NCI-H446 treated with DMSO at 0.1 percent for 48 hours (cell line): ENCODE measurements at regions not wholly inside any gene's neighbourhood (a gene's known extent, or its start where the extent isn't known, plus 50 kb on each side); places are given as distances from the start of the nearest gene placed in this dataset.
"Not testable (repeated sequence)": the region's sequence is repeated elsewhere in the genome, so short reads cannot be mapped to it uniquely, and the experiment has no call there.

Experiments used
- DNase-seq: peaks from one replicate; lab custom pipeline; 2025; lab: John Stamatoyannopoulos, UW

DNA sequence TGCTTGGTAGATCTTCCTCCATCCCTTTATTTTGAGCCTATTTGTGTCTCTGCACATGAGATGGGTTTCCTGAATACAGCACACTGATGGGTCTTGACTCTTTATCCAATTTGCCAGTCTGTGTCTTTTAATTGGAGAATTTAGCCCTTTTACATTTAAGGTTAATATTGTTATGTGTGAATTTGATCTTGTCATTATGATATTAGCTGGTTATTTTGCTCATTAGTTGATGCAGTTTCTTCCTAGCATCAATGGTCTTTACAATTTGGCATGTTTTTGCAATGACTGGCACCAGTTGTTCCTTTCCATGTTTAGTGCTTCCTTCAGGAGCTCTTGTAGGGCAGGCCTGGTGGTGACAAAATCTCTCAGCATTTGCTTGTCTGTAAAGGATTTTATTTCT, 72.4 kb downstream of the HNRNPD start:
- DNase-seq = not testable (repeated sequence)

GRCh38 chr4:82293304-82293703, 80.5 kb downstream of the HNRNPD start:
- DNase-seq = no peak

- no peak for DNase-seq
These were observed 86.1 kb downstream of the HNRNPD start for GRCh38 chr4:82287720-82288119.

DNA sequence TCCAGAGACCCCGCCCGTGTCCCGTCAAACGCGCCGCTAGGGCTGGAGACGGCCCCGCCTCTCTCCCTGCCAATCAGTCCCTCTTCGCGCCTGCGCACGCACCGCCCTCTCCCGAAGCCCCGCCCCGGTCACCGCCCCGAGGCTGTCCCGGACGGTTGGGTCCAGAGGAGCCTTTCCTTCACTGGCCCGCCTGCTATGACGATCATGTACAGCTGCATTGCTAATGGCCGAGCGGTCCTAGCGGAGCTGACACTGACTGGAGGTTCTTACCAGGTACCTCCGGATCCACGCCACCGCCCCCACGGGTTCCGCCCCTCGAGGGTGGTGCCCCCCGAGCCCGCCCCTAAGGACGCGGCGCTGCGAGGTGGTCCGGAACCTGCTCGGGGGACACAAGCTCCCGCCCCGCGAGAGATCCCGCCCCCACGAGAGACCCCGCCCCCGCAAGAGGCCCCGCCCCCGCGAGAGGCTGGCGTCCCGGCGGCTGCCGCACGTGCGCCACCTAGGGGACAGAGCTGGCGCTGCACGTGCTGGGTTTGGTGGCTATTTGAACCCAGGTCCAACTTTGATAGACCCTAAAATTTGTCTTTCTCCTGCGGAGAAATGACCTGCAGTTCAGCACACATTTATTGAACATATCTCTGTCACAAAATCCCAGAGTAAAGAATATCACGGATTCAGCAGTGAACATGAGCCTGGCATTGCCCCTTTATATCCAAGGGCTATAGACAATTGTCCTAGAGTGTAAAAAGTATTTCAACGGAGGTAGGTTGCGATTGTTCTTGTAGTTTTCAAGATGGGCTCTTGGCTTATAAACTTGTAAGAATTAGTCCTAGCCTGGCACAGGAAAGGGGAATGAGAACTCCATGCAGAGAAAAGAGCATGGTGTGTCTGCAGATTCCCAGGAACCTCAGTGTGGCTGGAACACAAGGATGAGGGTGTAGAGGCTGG, 88.7 kb downstream of the HNRNPD start:
- peak; percentile 98 for DNase-seq

DNA sequence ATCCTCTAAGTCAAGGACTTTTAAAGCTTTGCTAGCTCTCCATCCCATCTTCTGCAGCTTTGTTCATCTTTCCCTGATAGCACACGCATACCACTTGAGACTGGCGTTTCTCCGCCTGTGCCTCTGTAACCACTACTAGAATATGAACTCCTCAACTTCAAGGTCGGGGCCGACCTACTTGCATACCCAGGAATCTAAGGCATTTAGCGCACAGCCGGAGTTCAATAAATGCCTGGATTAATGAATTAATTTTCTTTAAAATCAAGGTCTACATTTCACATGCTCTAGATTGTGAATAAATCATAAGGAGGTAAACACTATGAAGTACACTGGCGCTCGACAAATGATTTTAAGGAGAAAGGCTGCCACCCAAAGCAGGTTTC, 89.3 kb downstream of the HNRNPD start:
- DNase-seq = no peak

DNA sequence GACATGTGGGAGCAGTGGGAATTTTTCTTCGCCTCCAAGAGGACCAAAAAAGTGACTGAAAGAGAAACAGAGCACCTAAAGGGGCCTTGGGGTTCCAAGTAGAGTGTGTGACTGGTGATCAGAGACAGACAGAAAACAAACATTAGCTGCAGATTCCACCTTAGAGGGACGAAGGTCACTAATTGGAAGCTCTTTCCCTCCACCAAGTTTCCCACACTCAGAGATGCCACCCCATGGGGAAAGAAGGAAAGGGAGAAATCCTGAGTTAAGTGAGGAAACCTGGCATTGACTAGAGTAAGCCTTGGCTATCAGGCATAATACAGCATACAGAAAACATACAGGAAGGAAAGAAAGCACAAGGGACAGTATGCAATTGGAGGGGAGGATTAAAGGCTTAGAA, 90.9 kb downstream of the HNRNPD start:
- DNase-seq = no peak

DNA sequence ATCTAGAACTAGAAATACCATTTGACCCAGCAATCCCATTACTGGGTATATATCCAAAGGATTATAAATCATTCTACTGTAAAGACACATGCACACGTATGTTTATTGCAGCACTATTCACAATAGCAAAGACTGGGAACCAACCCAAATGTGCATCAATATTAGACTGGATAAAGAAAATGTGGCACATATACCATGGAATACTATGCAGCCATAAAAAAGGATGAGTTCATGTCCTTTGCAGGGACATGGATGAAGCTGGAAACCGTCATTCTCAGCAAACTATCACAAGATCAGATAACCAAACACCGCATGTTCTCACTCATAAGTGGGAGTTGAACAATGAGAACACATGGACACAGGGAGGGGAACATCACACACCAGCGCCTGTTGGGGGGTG, 94.2 kb downstream of the HNRNPD start:
- DNase-seq = not testable (repeated sequence)

- DNase-seq = no peak
These were observed 97.5 kb downstream of the HNRNPD start for GRCh38 chr4:82276332-82276640.

DNA sequence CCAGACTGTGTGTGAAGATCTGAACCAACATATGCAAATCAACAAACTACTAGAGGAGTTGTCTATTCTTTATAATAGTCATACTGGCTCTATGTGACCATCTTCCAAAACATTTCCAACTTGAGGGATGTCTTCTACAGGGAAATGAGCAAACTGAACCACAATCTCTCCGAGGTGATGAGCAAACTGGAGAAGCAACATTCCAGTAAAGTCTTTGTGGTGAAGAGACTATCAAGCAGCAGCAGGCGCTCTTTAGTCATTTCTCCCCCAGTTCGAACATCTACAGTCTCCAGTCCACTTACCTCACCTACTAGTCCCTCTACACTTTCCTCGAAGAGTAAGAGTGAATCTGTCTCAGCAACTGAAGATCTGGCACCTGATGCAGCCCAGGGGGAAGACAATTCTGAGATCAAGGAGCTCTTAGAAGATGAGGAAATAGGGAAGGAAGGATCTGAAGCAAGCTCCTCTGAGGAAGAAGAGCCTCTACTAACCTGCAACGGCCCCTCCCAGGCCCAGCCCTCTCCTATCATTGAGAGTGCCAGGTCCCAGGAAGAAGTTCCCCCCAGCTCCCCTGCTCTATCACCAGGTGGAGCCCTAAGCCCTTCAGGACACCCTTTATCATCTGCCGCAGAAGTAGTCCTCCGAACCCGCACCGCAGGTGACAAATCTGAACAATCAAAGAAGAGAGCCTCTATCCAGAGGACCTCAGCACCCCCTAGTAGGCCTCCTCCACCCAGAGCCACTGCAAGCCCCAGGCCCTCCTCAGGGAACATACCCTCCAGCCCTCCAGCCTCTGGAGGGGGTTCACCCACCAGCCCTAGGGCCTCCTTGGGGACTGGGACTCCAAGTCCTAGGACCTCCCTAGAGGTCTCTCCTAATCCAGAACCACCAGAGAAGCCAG, 98.1 kb downstream of the HNRNPD start:
- no peak for DNase-seq

GRCh38 chr4:82274700-82275099, 99.1 kb downstream of the HNRNPD start:
- DNase-seq = not testable (repeated sequence)

- not testable (repeated sequence) for DNase-seq
These were observed 101.3 kb downstream of the HNRNPD start for GRCh38 chr4:82272523-82272922.

- DNase-seq = not testable (repeated sequence)
These were observed 101.8 kb downstream of the HNRNPD start for GRCh38 chr4:82271915-82272480.

DNA sequence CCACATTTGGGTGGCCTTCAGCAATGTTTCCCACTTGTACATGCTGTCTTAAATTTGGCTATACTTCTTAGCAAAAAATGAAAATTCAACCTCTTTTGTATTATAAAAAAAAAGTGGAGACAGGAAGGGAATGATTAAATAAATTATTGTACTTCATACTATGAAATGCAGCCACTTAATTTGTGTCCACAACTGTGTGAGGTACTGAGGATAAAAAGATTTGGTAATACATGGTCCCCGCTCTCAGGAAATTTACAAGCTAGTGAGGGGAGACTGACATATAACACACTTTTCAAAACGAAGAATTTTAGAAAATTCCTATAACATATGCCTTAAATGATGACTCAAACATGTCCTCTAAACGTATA, 105.0 kb downstream of the HNRNPD start:
- DNase-seq = no peak

- DNase-seq = peak; percentile 1
These were observed 105.6 kb downstream of the HNRNPD start for GRCh38 chr4:82268050-82268825.

- no peak for DNase-seq
These were observed 106.3 kb downstream of the HNRNPD start for GRCh38 chr4:82267506-82267905.

DNA sequence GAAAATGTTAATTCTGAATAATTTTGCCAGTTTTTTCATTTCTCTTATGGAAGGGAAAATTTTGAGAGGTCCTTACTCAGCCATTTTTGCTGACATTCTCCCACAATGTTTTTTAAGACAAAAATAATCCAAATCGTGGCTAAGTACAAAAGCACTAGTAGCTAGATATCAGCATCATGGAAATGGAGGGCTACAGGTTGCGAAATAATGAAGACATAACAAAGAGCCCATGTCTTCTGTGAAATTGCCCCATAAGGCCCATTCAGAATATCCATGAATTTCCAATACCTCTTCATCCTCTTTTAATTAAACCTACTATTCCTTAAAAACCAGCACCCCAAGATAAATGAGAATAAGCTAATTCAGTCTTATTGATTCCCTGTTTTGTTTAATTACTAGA, 107.4 kb downstream of the HNRNPD start:
- no peak for DNase-seq

GRCh38 chr4:82261084-82261483, 112.7 kb downstream of the HNRNPD start:
- no peak for DNase-seq

DNA sequence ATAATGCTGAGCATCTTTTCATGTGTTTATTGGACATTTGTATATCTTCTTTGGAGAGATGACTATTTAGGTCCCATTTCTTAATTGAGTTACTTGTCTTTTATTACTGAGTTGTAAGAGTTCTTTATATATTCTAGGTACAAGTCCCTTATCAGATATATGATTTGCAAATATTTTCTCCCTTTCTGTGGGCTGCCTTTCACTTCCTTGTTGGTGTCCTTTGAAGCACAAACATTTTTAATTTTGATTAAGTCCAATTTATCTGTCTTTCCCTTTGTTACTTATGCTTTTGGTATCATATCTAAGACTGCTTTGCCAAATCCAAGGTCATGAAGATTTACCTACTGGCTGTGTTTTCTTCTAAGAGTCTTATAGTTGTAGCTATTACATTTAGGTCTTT, 113.2 kb downstream of the HNRNPD start:
- no peak for DNase-seq

DNA sequence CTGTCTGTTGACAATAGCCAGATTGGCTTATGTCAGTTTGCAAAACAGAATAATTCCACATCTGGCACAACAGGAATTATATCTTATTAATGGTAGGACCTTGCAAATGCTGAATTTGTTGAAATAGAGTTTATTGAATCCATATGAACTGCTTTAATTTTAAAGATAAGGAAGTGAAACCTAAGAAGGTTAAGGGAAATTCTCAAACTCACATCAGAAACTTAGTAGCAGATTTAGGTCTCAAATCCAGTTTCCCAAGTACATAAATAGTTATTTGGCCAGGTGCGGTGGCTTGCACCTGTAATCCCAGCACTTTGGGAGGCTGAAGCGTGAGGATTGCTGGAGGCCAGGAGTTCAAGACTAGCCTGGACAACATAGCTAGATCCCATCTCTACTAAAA, 117.1 kb downstream of the HNRNPD start:
- DNase-seq = no peak

- DNase-seq = no peak
These were observed 118.1 kb downstream of the HNRNPD start for GRCh38 chr4:82255657-82256056.

- no peak for DNase-seq
These were observed 124.7 kb downstream of the HNRNPD start for GRCh38 chr4:82248903-82249632.
